Posterior cingulate gyrus (tissue), 11 donors: ENCODE measurements at regions not wholly inside any gene's neighbourhood (a gene's known extent, or its start where the extent isn't known, plus 50 kb on each side); places are given as distances from the start of the nearest gene placed in this dataset.
"Not testable (repeated sequence)": the region's sequence is repeated elsewhere in the genome, so short reads cannot be mapped to it uniquely, and the experiment has no call there.

Source experiments
- DNase-seq, 10 donors: peaks; one replicate each; pipeline versions ENCODE4 v3.0.0 to v3.0.0-alpha.2; 2020 to 2021; ENCODE audit warnings: mixed read lengths in 3 of 10
- intact Hi-C: fragments of 100-400 bp; cut with DNase I; formaldehyde crosslinking; loops from one replicate; pipeline ENCODE4 v1.15.1; 2023

DNA sequence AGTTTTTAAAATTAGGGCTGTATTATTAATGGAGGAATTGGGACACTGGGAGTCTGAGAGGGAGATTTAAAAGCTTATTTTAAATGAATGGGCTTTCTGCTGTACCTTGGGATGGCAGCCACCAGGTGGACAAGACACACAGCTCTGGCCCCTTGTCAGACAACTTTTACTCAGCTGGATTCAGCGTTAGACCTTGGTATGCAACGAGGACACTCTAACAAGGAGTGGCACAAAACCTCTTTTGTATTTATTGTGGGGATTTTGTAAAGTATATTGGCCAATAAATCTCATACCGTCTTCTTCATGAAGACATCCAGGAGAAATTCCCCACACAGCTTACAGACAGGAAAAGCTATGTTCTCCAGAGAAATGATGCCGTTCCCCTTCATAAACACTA, 105.7 kb downstream of the LCA5 start:
- DNase-seq: no peak
- intact Hi-C loops: loop anchor here (5.0 kb wide), 1 partner anchor 349 kb away; no protein-coding TSS in a partner anchor

DNA sequence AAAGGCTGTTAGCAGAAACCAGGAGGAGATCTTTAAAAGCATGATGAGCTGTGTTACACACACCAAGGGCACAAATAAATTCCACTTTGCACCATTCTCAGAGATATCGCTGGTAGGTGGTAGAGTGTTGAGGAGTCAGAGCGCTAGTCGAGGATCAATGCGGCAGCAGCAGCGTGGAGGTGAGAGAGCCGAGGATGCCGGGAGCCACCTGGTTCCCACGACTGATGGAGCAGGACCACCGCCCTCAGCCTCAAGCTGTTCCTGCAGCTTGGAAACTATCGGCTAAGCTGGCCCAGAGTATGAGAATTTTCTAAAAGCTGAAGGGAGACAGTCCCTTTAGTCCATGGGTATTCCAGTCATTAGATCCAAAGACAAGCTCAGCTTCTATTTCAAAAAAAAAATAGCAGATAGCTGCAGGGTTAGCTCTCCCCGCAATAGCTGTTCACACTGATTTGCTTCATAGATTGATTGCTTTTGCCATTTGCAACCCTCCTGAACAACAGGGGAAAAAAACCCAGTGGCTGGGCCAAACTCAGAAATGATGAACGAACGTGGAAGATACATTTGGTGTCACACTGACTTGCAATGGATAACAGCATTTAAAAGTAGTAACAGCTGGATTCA, 106.2 kb downstream of the LCA5 start:
- intact Hi-C loops: loop anchor here (5.0 kb wide), 1 partner anchor 349 kb away; no protein-coding TSS in a partner anchor

DNA sequence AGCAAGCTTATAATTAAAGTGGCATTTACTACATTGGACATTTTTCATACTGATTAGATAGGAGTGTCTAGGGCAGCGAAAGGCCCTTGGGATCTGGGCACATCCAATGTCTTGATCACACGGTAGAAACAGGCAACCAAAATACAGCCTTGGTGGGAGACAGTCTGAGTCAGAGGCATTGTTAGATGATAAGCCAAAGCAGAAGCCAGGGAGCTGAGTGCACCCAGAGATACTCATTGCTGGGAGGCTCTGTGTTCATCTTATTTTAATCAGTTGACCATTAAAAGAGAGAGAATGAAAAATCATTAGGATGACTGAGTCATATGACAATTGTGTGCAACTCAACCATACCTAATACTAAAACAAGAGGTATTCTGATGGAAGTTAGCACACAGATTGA, 109.5 kb downstream of the LCA5 start:
- intact Hi-C loops: loop anchor here (10.0 kb wide), 1 partner anchor 117 kb away; no protein-coding TSS in a partner anchor
- DNase-seq: no peak

More for the DNA sequence above, 106.2 kb downstream of the LCA5 start:
- DNase-seq: peak in 3 of 10 donors; percentile 12 to 82 (median 78)

DNA sequence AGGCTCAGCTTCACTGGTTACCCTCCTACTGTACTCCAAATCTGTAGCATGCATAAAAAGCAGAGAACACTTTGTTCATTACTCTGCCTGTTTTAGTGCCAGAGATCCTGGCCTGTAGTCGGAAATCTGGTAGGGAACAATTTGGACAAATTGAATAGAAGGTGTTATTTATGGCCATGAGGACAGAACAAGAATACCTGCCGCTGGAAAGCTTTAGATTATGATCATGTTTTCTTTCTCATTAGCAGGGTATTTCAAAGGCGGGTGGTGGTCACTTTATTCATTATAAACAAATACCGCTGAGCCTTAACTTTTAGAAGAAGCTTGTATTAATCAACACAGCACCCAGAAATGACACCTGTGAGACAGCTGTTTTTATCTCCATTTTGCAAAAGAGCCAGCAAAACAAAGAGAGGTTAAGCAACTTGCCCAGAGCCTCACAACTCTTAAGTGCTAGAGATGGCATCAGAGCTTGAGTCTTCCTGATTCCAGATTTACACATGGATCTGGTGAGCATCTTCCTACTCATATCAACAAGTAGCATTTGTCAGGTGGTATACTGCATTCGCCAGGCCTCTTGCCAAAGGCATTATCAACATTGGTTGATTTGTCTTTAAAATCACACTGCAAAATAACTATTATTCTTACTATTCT, 110.5 kb downstream of the LCA5 start:
- intact Hi-C loops: loop anchor here (10.0 kb wide), 1 partner anchor 118 kb away; no protein-coding TSS in a partner anchor
- no peak for DNase-seq

DNA sequence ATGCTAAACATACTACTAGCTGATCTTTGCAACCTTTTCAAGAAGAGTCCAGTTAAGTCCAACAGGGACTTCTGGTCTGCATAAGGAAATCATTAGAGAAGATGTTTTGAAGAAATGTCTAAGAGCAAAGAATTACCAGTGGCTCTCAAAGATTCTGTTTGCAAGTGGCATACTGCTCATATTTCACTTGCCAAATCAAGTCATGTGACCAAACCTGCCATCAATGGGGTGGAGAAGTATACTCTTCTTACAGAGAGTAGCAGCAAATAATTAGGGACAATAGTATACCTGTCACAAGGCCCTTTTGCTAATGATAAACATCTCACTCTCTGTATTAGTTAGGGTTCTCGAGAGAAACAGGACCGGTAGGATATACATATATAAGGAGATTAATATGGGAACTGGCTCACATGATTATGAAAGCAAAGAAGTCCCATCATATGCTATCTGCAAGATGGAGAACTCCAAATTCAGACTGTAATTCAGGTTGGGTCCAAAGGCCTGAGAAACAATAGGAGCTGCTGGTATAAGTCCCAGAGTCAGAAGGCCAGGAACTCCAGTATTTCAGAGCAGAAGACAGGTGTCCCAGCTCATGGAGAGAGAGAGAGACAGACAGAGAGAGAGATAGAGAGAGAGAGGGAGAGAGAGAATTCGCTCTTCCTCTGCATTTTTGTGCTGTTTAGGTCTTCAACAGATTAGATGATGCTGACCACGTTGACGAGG, 111.5 kb downstream of the LCA5 start:
- DNase-seq: no peak
- intact Hi-C loops: loop anchor here (10.0 kb wide), 1 partner anchor 119 kb away; no protein-coding TSS in a partner anchor

DNA sequence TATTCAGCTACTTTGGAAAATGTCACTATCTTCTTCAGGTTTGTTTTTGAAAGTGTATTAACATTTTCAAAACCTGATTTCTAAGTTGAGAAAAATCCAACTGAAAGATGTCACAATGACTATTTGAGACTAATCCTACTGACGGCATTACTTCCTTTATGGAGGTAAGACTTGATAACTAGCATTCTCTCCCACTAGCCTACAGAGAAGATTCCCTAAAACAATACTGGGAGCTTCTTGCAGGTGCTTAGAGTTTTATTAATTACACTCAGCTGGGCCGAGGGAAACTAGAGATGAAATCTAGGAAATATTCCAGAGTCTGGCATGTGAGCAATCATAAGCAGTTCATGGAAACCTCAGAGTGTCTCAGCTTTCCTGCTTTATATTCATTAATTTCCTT, 114.0 kb downstream of the LCA5 start:
- intact Hi-C loops: loop anchor here (10.0 kb wide), 1 partner anchor 122 kb away; no protein-coding TSS in a partner anchor
- DNase-seq: no peak

DNA sequence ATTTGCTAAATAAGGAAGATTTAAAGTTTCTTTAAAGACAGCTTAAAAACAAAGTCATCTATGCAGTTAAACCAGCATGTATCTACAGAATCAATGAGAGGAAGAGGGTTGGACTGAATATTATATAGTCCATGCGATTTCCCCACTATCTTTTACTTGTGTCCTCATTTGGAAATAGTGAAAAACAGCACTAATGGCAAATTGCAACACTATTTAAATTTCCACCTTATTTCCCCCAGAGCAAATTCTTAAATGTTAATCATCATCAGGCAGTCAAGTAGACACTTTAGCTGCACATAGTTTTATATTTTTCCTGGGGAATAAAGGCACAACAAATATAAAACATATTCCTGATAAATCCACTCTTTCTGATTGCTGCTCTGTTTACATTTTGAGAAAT, 114.6 kb downstream of the LCA5 start:
- intact Hi-C loops: loop anchor here (10.0 kb wide), 1 partner anchor 122 kb away; no protein-coding TSS in a partner anchor
- no peak for DNase-seq

DNA sequence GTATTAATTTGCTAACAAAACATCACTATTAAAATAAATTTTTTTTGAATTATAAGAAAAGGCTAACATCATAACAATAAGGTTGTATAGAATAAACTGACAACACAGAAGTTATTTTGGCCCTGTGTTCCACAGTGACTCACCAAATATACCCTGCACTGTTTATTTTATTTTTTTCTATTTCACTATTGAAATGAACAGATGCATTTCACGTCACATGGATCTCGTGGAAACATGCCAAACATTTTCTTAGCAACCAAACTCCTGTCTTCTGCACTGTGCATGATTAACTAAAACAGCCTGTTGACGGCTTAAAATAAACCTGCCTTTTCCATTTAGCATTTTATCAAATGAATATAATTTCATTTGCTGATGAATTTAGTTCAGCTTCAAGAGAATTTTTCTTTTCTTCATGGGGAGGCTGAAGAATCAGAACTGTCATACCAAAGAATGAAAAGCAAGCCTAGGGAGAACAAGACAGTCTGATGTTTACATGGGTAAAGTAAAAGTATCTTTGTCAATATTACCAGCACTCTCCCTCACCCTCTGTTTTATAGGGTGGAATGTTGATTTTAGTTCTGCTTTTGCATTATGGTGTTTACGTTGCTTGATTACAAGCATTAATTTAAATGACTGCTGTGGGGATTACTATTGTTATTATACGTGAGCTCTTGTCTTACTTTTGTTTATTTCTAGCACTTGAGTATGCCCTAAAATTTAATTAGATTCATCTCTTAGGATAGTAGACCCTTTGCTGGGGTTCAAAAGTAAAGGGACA, 115.3 kb downstream of the LCA5 start:
- DNase-seq: no peak
- intact Hi-C loops: loop anchor here (2.0 to 10.0 kb wide), 3 partner anchors 123 to 343 kb away; partner anchors contain the start of genes HMGN3 and PHIP

DNA sequence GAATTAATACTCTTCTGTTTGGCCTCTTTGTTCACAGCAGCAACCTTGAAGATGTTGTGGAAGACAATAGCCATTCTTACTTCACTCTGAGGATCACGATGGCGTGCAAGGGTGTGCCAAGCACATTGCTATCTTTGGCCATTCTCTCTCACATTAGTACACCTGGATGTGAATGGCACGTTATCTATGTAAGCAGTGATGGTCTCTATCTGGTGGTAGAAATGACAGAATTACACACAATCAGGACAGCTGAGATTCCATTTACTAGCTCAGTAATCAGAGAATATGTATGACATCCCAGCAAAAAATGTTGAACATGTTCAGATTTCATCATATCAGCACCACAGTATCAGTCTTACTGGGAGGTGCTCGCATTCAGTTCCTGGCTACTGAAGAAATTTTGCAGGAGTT, 116.2 kb downstream of the LCA5 start:
- intact Hi-C loops: loop anchor here (2.0 to 10.0 kb wide), 3 partner anchors 124 to 342 kb away; partner anchors contain the start of genes HMGN3 and PHIP
- no peak for DNase-seq

DNA sequence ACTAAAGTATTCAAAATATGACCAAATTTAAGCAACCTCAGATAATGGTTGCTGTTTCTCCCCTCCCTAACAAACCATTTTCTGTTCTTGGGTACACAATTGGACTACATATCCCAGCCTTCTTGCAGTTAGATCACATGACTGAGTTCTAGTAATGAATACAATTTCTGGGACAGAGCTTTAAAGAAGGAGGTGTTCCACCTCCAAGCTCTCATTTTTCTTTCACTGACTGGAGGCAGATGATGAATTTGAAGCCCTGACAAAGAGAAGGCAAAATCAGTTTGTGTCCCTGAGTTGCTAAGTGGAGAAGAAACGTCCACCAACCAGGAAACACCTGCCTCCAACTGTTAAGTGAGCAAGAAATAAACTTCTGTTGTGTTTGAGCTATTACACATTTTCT, 117.2 kb downstream of the LCA5 start:
- no peak for DNase-seq
- intact Hi-C loops: loop anchor here (2.0 to 10.0 kb wide), 3 partner anchors 125 to 341 kb away; partner anchors contain the start of genes HMGN3 and PHIP

DNA sequence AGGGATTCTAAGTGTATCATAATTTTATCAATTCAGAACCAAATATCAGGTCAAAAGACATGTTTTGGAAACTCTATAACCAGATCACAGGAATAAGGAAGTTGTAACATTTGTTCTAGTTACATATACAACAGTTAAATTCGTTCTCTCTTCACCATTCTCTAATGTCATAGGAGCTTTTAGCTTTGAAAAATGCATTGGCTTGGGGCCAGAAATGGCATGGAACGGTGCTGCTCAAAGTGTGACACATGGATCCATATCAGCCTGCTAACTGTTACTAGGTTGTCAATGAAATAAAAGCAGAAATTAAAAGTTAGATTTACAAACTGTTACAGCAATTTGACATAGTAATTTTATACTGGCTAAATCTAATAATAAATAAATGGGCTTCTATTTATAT, 120.3 kb downstream of the LCA5 start:
- intact Hi-C loops: no loop called here
- DNase-seq: no peak

DNA sequence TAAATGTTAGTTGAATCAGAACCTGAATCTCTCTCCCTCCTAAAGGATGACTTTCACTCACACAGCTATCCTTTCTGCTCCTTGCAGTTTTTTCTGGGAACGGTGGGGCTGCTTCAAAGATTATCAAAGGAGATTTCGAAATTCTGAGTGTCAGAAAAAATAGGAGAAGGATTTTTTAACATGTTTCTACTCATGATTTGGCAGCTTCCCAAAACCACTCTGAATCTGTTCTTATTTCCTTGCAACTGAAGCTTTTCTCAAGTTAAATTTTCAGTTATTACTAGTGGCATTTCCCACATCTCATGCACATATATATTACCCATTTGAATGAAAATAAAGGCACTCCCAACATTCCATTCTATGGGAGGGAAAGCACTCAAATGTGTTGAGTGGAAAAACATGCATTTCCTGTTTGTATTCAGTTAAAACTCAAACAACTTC, 123.6 kb downstream of the LCA5 start:
- intact Hi-C loops: no loop called here
- DNase-seq: no peak

DNA sequence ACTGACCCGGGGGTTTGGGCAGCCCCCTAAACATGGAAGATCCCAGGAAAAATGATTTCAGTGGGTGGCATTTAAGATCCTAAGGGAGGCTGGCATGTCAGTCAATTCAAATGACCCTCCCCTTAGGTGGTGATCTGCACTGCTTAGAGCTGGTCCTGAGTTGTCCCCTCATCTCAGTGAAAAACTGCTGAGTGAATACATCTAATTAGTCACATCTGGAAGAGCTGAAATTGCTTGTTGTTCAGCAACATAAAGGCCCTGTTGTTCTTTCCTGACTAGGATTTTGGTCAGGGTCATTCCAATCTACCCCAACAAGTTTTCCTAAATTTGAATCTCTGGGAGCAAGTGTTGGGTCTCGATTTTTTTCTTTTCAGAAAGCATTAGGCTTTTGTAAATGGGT, 126.4 kb downstream of the LCA5 start:
- intact Hi-C loops: no loop called here
- no peak for DNase-seq

DNA sequence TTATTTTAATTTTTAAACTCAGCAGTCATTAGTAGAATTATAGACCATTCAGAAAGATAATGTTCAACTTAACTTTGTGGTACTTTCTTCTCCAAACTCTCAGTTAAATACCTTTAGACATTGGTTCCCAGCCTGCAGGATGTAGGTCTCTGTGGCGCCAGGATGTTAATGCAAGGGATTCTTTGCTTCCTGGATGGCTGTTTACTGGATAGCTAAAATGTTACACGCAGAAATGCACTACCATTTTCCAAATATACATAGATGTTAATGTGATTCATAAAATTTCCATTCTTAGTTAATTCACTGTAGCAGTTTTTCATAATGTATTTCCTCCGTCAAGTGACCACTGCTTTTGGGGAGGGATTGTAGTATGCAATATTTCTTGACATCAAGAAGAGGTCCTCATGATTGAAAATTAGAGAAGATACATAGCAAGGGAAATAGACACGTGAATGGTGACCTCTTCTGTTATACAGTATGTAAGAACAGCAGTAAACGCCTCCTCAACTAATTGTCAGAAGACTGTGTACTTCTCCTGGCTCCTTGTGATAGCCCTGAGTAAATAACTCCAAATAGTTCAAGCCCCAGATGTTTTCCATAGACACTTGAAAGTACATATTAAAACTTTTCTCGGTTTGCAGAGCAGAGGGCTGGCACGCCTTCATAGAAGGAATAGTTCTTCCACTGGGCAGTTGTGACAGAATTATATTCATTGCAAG, 128.8 kb downstream of the LCA5 start:
- intact Hi-C loops: no loop called here
- DNase-seq: no peak

DNA sequence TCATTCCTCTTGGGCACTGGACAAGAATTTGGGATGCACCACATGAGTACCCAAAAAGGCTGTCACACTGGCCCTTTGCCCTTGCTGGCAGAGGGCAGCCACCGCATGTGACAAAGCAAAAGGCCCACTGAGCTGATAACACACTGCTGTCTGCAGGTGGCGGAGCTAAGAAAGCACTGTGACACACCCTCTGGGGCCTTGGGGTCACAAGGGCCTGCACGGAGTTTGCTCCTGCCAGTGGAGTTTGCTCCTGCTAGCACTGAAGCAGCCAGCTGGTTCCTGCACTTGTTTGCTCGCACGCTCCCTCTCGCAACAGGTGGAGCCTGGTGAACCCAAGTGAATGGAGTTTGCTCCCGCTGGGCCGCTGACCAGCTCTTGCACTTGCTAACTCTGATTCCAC, 132.6 kb downstream of the LCA5 start:
- peak in 2 of 10 donors; percentile 74 to 77 for DNase-seq
- intact Hi-C loops: no loop called here

DNA sequence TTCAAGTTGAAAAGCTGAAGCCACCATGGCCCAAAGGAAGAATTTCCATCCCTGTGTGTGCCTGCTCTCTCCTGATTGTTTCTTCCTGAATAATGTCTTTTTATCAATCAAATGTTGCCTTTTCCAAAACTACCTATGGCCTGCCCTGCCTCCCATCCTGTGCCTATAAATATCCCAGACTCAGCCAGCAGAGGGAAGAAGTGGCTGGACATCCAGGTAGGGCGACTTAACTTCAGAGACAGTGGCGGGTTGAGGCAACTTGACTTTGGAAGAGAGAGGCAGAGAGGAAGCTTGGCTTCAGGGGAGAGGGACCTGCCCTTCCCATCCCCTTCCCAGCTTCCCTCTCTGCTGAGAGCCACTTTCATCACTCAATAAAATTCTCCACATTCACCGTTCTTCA, 133.0 kb downstream of the LCA5 start:
- DNase-seq: no peak
- intact Hi-C loops: no loop called here

DNA sequence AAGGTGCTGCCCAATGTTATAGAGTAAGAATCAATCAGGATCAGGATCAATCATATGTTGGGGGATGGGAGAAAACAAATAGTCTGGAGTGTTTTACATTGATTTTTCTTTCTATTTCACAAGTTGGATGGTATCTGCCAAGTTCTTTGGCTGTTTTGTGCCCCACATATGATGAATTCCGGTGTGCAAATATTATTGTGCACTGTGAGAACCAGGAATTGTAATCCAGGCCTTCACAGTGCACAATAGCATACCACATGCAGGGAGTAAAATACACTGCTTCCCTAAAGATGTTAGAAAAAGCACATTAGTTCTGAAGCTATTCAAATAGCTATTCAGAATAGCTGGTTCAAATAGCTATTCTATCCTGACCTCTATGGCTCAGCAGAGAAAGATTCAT, 133.7 kb downstream of the LCA5 start:
- intact Hi-C loops: no loop called here
- DNase-seq: no peak

DNA sequence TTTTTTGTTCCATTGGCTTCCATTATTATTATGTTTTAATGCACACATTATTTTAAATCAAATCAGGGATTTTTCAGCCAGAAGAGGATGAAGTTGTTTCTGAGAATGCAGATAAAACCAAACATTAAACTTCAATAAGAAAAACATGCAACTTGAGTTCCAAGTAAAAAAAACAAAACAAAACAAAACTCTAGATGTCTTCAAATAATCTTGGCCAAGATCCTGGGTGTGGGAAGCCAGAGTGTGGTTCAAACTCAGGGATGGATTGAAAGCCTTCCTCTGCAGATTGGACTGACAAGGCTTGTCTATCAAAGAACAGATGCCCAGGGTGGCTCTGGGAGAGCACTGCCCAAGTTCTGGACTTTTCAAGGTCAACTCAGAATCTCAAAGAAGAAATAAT, 134.1 kb downstream of the LCA5 start:
- intact Hi-C loops: no loop called here
- DNase-seq: no peak

DNA sequence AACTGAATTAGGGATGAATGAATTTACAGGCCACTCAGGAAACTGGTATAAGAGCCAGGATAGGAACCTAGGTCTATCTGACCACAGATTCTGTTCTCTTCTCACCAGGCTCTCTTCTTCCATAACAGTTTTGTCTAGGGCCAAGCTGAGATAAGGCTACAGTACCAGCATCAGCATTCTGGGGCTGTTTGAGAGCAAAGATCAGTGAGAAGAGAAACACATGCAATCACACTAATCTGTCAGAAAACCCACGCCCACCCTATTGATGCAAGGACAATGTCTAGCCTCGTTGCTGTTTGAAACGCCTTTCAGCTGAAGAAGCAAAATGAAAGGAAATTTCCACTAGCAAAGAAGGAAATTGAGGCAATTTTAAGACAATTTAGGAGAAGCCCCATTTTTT, 137.7 kb downstream of the LCA5 start:
- no peak for DNase-seq
- intact Hi-C loops: no loop called here

DNA sequence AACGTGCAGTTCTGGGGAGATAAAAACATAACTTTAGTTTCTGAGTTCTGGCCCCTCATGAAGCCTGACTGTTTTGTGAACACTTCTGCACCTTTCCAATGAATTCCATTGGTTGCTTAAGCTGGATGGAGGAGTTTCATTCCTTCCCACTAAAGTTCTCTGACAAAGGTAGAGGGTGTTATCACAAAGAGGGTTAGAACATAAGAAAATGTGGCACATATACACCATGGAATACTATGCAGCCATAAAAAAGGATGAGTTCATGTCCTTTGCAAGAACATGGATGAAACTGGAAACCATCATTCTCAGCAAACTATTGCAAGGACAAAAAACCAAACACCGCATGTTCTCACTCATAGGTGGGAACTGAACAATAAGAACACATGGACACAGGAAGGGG, 138.6 kb downstream of the LCA5 start:
- intact Hi-C loops, DNase-seq: not testable (repeated sequence)
